ENCODE measurements at regions not wholly inside any gene's neighbourhood (a gene's known extent, or its start where the extent isn't known, plus 50 kb on each side); places are given as distances from the start of the nearest gene placed in this dataset.

- no peak overlapping the region for H2AK5ac ChIP-seq (ENCODE audit: low read depth, low read length)
- H3K27me3 ChIP-seq (ENCODE audit: control insufficient read depth, insufficient read depth, low read length): no peaks in the 10 kb centered on the region
- H4K20me1 ChIP-seq (ENCODE audit: insufficient read depth, low read length): no peaks in the 10 kb centered on the region
- no peak overlapping the region for H4K91ac ChIP-seq (ENCODE audit: insufficient read depth, low read depth, low read length)
- no peak overlapping the region for H3K56ac ChIP-seq (ENCODE audit: extremely low read depth, insufficient read depth, low read length)
- no peaks in the 10 kb centered on the region for H3K79me1 ChIP-seq (ENCODE audit: low read depth in 1 of 2, low read length in 2 of 2)
- no peak overlapping the region for H3K4ac ChIP-seq (ENCODE audit: low read depth, low read length)
- no peak overlapping the region for H4K8ac ChIP-seq (ENCODE audit: low read depth in 2 of 2, low read length in 2 of 2)
- H3K14ac ChIP-seq (replicated peaks; ENCODE audit: low read depth, low read length): no peak overlapping the region
- 100% methylated on average over 1 of the region's 1 CpG; no CpG with 5 or more reads in 1 of the 2 experiments for WGBS, 2 experiments (ENCODE audit: extremely low coverage in 2 of 2, insufficient read length in 1 of 2)
- TF ChIP-seq ELK1 (IDR thresholded peaks at IDR 0.05; ENCODE audit: borderline replicate concordance, low read depth, low read length) (no peak), POLR2A (IDR thresholded peaks at IDR 0.05; ENCODE audit: low read depth, low read length) (no peak), SMC3 (IDR thresholded peaks at IDR 0.05; ENCODE audit: low read depth, low read length) (no peak), BHLHE40 (IDR thresholded peaks at IDR 0.05; ENCODE audit: low read depth, low read length) (no peak), RAD21 (IDR thresholded peaks at IDR 0.05; ENCODE audit: low read length) (no peak), MXI1 (IDR thresholded peaks at IDR 0.05; ENCODE audit: borderline replicate concordance, low read depth, low read length) (no peak), RFX5 (IDR thresholded peaks at IDR 0.05; ENCODE audit: low read depth, low read length) (no peak)
- in situ Hi-C loops (cut with MboI; ENCODE audit: low sequenced_read_pairs): no loop called here
- no peak overlapping the region for H4K5ac ChIP-seq (ENCODE audit: low read depth, low read length)
- H2BK20ac ChIP-seq (ENCODE audit: low read depth, low read length): no peak overlapping the region
- dilution Hi-C loops (cut with HindIII; ENCODE audit: low sequenced_read_pairs, unreplicated experiment): no loop called here
- intact Hi-C loops (cut with micrococcal nuclease): no loop called here
- H3K18ac ChIP-seq (ENCODE audit: low read depth, low read length): no peak overlapping the region
- POLR2A ChIA-PET (ENCODE audit: unreplicated experiment): no interaction called here
- H2BK120ac ChIP-seq (ENCODE audit: low read depth, low read length): no peak overlapping the region
- H2AFZ ChIP-seq (replicated peaks; ENCODE audit: low read length, poor library complexity): no peak overlapping the region
- no peaks in the 10 kb centered on the region for H3K36me3 ChIP-seq (ENCODE audit: control insufficient read depth, insufficient read depth, low read length)
- no peak overlapping the region for H3K4me2 ChIP-seq (ENCODE audit: low read depth, low read length)
- H3K9me1 ChIP-seq (ENCODE audit: insufficient read depth, low read length): no peaks in the 10 kb centered on the region
- BruUV-seq (replicated peaks): no TSS peak
- CTCF ChIA-PET: no interaction called here
- no peak overlapping the region for H3K23ac ChIP-seq (ENCODE audit: low read depth, low read length)
- H3K9ac ChIP-seq (ENCODE audit: low read depth, low read length): no peak overlapping the region
- H3K4me1 ChIP-seq (ENCODE audit: control insufficient read depth, insufficient read depth, low read length): no peaks in the 10 kb centered on the region
- no peak overlapping the region for H2BK15ac ChIP-seq (ENCODE audit: low read depth, low read length)
- H3K9me3 ChIP-seq (ENCODE audit: control insufficient read depth, insufficient read depth, low read length): no peaks in the 10 kb centered on the region
- H2BK5ac ChIP-seq (ENCODE audit: low read depth, low read length, poor library complexity, severe bottlenecking): no peak overlapping the region
- no peak overlapping the region for H2AK9ac ChIP-seq (replicated peaks; ENCODE audit: low read depth, low read length, poor library complexity)
- DNase-seq: no peak
- no peak overlapping the region for H3K4me3 ChIP-seq (ENCODE audit: insufficient read depth, low read depth, low read length)
- ATAC-seq (ENCODE audit: low read depth): no peak
- H3K27ac ChIP-seq (ENCODE audit: insufficient read depth, low read length): no peak overlapping the region
Measured at GRCh38 chr12:84767079-84767478, 145.5 kb downstream of the SLC6A15 start.

Measured in IMR-90 (cell line).